DOHH2 (cell line): ENCODE measurements at regions not wholly inside any gene's neighbourhood (a gene's known extent, or its start where the extent isn't known, plus 50 kb on each side); places are given as distances from the start of the nearest gene placed in this dataset.

Experiments
- H3F3A ChIP-seq: fragments of 200-600 bp; sonication (generic), shearing (Covaris generic); 2 replicates; pipeline ENCODE4 v1.6.0; 2016; ENCODE audit warnings: antibody characterized with exemption, mild to moderate bottlenecking; ENCODE audit not compliant: control insufficient read depth, insufficient read depth
- H3K27ac ChIP-seq: fragments of 200-600 bp; sonication (generic); 2 replicates; pipeline ENCODE4 v1.5.1; 2014; ENCODE audit warnings: low read depth, mild to moderate bottlenecking, low read length, moderate library complexity
- H3K27me3 ChIP-seq: fragments of 200-600 bp; sonication (generic); 2 replicates; pipeline ENCODE4 v1.6.1; 2014; ENCODE audit warnings: mild to moderate bottlenecking, low read length, mixed read lengths; ENCODE audit not compliant: control insufficient read depth
- H3K36me3 ChIP-seq: fragments of 200-600 bp; sonication (generic); 2 replicates; pipeline ENCODE4 v1.6.1; 2014; ENCODE audit warnings: mild to moderate bottlenecking, low read length, moderate library complexity, mixed read lengths; ENCODE audit not compliant: control insufficient read depth
- H3K4me1 ChIP-seq: fragments of 200-600 bp; sonication (generic); 2 replicates; pipeline ENCODE4 v1.6.1; 2014; ENCODE audit warnings: mild to moderate bottlenecking, low read length, mixed read lengths; ENCODE audit not compliant: control insufficient read depth
- H3K4me2 ChIP-seq: fragments of 200-600 bp; sonication (generic); 2 replicates; pipeline ENCODE4 v1.6.0; 2014; ENCODE audit warnings: mild to moderate bottlenecking, low read length, moderate library complexity
- H3K4me3 ChIP-seq: fragments of 200-600 bp; sonication (generic); 2 replicates; pipeline ENCODE4 v1.5.1; 2014; ENCODE audit warnings: mild to moderate bottlenecking, low read length, mixed read lengths
- H3K79me2 ChIP-seq: fragments of 200-600 bp; sonication (generic); 2 replicates; pipeline ENCODE4 v1.6.1; 2014; ENCODE audit warnings: mild to moderate bottlenecking, low read length, mixed read lengths; ENCODE audit not compliant: control insufficient read depth
- H3K9me2 ChIP-seq: fragments of 200-600 bp; sonication (generic); replicated peaks from 2 replicates; pipeline ENCODE4 v1.6.1; 2014; ENCODE audit warnings: mild to moderate bottlenecking, low read length, mixed read lengths; ENCODE audit not compliant: control insufficient read depth
- H3K9me3 ChIP-seq: fragments of 200-600 bp; sonication (generic); 2 replicates; pipeline ENCODE4 v1.6.1; 2014; ENCODE audit warnings: antibody characterized with exemption, low read length, mixed read lengths; ENCODE audit not compliant: control insufficient read depth, insufficient read depth
- H4K20me1 ChIP-seq: fragments of 200-600 bp; sonication (generic); 2 replicates; pipeline ENCODE4 v1.6.0; 2014; ENCODE audit warnings: low read depth, mild to moderate bottlenecking, antibody characterized with exemption, low read length, moderate library complexity; ENCODE audit not compliant: control insufficient read depth, insufficient read depth
- CTCF ChIP-seq: fragments of 200-600 bp; sonication (generic); IDR thresholded peaks from one replicate; pipeline ENCODE4 v1.5.1; 2014; ENCODE audit warnings: antibody characterized with exemption, mild to moderate bottlenecking, low read depth, low read length; ENCODE audit not compliant: poor library complexity, severe bottlenecking
- EZH2phosphoT487 ChIP-seq: fragments of 200-600 bp; sonication (generic); IDR thresholded peaks from 2 replicates; pipeline ENCODE4 v1.6.1; 2017; ENCODE audit warnings: borderline replicate concordance, mild to moderate bottlenecking, antibody characterized with exemption, low read length, moderate library complexity, mixed read lengths

- Histone ChIP-seq H3K4me3 (no peak overlapping the region), H4K20me1 (no peaks in the 10 kb centered on the region), H3K9me3 (no peaks in the 10 kb centered on the region), H3K27ac (no peak overlapping the region), H3K36me3 (no peaks in the 10 kb centered on the region), H3K4me2 (no peak overlapping the region), H3F3A (no peaks in the 10 kb centered on the region), H3K4me1 (peaks cover 13% of the 10 kb centered on the region), H3K79me2 (no peaks in the 10 kb centered on the region), H3K9me2 (no peaks in the 10 kb centered on the region), H3K27me3 (no peaks in the 10 kb centered on the region)
- TF ChIP-seq CTCF (no peak), EZH2phosphoT487 (no peak)
Observed at GRCh38 chrX:42869011-42869410, 91.0 kb upstream of the PPP1R2C start.

- Histone ChIP-seq H3K4me2 (no peak overlapping the region), H3K4me1 (peaks cover 13% of the 10 kb centered on the region), H4K20me1 (no peaks in the 10 kb centered on the region), H3K79me2 (no peaks in the 10 kb centered on the region), H3F3A (no peaks in the 10 kb centered on the region), H3K27me3 (no peaks in the 10 kb centered on the region), H3K9me3 (no peaks in the 10 kb centered on the region), H3K27ac (no peak overlapping the region), H3K9me2 (no peaks in the 10 kb centered on the region), H3K36me3 (no peaks in the 10 kb centered on the region), H3K4me3 (no peak overlapping the region)
- TF ChIP-seq CTCF = no peak
- no peak for TF ChIP-seq EZH2phosphoT487
Observed at GRCh38 chrX:42869659-42870476, 91.9 kb upstream of the PPP1R2C start.

GRCh38 chrX:42886519-42886918 lies 108.6 kb upstream of the PPP1R2C start:
- H3K79me2 ChIP-seq = no peaks in the 10 kb centered on the region
- H3K4me3 ChIP-seq = no peak overlapping the region
- no peak overlapping the region for H3K4me2 ChIP-seq

More at GRCh38 chrX:42886519-42886918, 108.6 kb upstream of the PPP1R2C start:
- no peaks in the 10 kb centered on the region for H3K36me3 ChIP-seq
- H3K9me3 ChIP-seq = no peaks in the 10 kb centered on the region
- no peaks in the 10 kb centered on the region for H3K9me2 ChIP-seq
- no peaks in the 10 kb centered on the region for H3K4me1 ChIP-seq
- no peak overlapping the region for H3K27ac ChIP-seq
- no peaks in the 10 kb centered on the region for H3K27me3 ChIP-seq
- H3F3A ChIP-seq = no peaks in the 10 kb centered on the region
- no peaks in the 10 kb centered on the region for H4K20me1 ChIP-seq
- TF ChIP-seq CTCF (no peak), EZH2phosphoT487 (no peak)
